NT2/D1 (cell line): ENCODE measurements at regions not wholly inside any gene's neighbourhood (a gene's known extent, or its start where the extent isn't known, plus 50 kb on each side); places are given as distances from the start of the nearest gene placed in this dataset.

ENCODE experiments used
- DNase-seq: peaks from one replicate; pipeline ENCODE4 v3.0.0-alpha.2; 2011; ENCODE audit warnings: low read depth, low spot score
- H3K27me3 ChIP-seq: 2 replicates; pipeline ENCODE4 v1.6.0; 2011; ENCODE audit warnings: mild to moderate bottlenecking; ENCODE audit not compliant: insufficient read length, insufficient read depth
- H3K36me3 ChIP-seq: 2 replicates; pipeline ENCODE4 v1.6.1; 2011; ENCODE audit warnings: mild to moderate bottlenecking, low read length, mixed read lengths; ENCODE audit not compliant: insufficient read depth, insufficient read length
- H3K4me1 ChIP-seq: 2 replicates; pipeline ENCODE4 v1.5.1; 2011; ENCODE audit not compliant: insufficient read depth, insufficient read length
- H3K4me3 ChIP-seq: 2 replicates; pipeline ENCODE4 v1.5.1; 2011; ENCODE audit warnings: low read depth; ENCODE audit not compliant: insufficient read length
- H3K9ac ChIP-seq: 2 replicates; pipeline ENCODE4 v1.6.0; 2011; ENCODE audit warnings: low read depth; ENCODE audit not compliant: insufficient read length
- H3K9me3 ChIP-seq: 2 replicates; pipeline ENCODE4 v1.5.1; 2011; ENCODE audit warnings: mild to moderate bottlenecking, low read length; ENCODE audit not compliant: insufficient read depth
- SUZ12 ChIP-seq: IDR thresholded peaks from 2 replicates; pipeline ENCODE4 v1.6.1; 2011; ENCODE audit not compliant: insufficient read length, insufficient read depth; ENCODE audit errors: extremely low read depth
- YY1 ChIP-seq: IDR thresholded peaks from 2 replicates; pipeline ENCODE4 v1.6.1; 2011; ENCODE audit not compliant: insufficient read length, insufficient read depth
- ZNF274 ChIP-seq: IDR thresholded peaks from 2 replicates; pipeline ENCODE4 v1.6.1; 2011; ENCODE audit warnings: mild to moderate bottlenecking, low read depth, low read length

DNA sequence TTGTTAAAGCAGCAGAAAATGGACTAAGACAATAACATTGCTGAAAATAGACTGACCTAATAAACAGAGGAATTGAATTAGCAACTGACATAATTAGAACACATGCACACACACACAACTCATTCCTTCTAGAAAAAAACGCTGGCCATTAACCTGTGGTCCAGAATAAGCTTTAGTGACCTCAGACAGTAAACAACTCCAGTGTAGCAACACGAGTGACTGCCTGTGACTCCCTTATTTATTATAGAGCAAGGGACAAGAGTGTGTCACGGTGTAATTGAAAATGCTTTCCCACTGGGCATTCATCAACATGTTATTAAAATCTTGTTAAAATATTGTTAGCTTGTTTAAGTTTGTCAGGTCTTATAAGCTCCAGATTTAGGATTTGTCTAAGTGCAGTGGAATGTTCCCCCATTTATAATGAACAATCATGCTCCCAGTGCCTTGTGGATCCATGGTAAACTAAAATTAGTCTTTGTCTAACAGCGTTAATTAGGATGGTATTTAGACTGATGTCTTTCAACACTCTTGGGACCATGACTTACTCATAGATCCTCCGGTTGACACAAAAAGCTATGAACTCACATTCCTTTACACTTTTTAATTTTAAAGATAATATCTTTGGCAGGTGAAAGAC is 111.7 kb upstream of the IRS2 start:
- H3K27me3 ChIP-seq = no peaks in the 10 kb centered on the region
- DNase-seq = no peak
- no peaks in the 10 kb centered on the region for H3K9me3 ChIP-seq
- TF ChIP-seq SUZ12 (no peak), YY1 (no peak), ZNF274 (no peak)
- no peak overlapping the region for H3K9ac ChIP-seq
- no peaks in the 10 kb centered on the region for H3K4me1 ChIP-seq
- H3K36me3 ChIP-seq = no peaks in the 10 kb centered on the region
- no peak overlapping the region for H3K4me3 ChIP-seq

DNA sequence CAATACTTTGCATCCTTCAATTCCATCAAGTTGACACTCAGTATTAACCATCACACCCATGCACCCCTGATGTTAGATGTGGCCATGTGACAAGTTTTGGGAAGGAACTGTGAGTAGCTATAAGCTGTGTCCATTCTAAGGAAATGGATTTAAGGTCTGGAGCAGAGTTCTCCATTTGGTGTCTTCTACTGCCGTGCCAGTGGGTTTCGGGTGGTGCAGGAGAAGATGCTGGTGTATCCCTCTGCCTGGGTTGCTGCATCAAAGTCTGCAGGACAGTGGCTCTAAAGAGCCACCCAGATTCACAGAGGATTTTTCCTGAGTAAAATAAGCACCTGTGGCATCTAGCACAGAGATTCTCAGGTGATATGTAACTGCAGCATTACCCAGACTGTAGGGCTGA is 105.7 kb upstream of the IRS2 start:
- DNase-seq = no peak
- no peak overlapping the region for H3K4me3 ChIP-seq
- H3K9me3 ChIP-seq = no peaks in the 10 kb centered on the region
- no peak overlapping the region for H3K9ac ChIP-seq
- TF ChIP-seq ZNF274 = no peak
- no peak for TF ChIP-seq YY1
- TF ChIP-seq SUZ12 = no peak
- no peaks in the 10 kb centered on the region for H3K27me3 ChIP-seq
- H3K4me1 ChIP-seq = no peaks in the 10 kb centered on the region
- no peaks in the 10 kb centered on the region for H3K36me3 ChIP-seq

DNA sequence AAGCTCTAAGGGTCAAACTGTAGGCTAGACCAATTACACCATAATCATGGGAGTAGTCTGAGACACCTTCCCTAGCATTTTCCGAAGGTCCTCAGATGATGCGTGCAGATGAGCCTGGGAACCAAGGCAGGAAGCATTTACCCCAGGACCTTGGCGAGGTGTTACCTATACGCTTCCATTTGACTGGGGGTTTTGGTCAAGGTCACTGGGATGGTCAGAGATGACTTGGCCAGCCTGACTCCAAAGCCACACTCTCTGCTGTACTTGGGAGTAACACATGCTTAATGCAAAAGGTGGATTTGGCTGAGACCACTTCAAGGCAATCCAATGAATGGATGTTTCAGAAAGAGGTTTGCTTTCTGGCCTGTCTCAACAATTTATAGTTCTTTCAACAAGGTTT is 98.9 kb upstream of the IRS2 start:
- Histone ChIP-seq H3K27me3 (no peaks in the 10 kb centered on the region), H3K36me3 (no peaks in the 10 kb centered on the region), H3K9me3 (no peaks in the 10 kb centered on the region), H3K4me3 (no peak overlapping the region), H3K9ac (no peak overlapping the region), H3K4me1 (no peaks in the 10 kb centered on the region)
- no peak for DNase-seq
- no peak for TF ChIP-seq SUZ12
- TF ChIP-seq YY1 = no peak
- no peak for TF ChIP-seq ZNF274

DNA sequence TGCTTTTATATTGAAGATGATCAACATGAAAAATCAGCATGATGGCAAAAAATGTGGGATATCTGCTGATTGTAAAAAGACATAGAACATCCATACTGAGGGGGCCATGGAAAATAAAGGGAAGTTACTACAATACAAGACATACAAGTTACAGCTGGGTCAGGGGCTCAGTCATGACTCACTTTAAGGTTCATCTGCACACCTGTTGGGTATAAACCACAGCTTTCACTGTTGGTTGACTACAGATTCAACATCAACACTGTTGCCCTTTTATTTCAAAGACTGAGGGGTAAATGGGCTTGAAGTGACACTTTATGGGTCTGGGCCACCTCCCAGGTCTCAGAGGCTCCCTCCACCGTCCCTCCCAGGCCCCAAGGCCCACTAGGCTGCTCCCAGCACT is 98.1 kb upstream of the IRS2 start:
- H3K4me1 ChIP-seq = no peaks in the 10 kb centered on the region
- no peaks in the 10 kb centered on the region for H3K36me3 ChIP-seq
- H3K9me3 ChIP-seq = no peaks in the 10 kb centered on the region
- TF ChIP-seq YY1 = no peak
- no peak for TF ChIP-seq SUZ12
- TF ChIP-seq ZNF274 = no peak
- H3K27me3 ChIP-seq = no peaks in the 10 kb centered on the region
- no peak for DNase-seq
- no peak overlapping the region for H3K9ac ChIP-seq
- H3K4me3 ChIP-seq = no peak overlapping the region

DNA sequence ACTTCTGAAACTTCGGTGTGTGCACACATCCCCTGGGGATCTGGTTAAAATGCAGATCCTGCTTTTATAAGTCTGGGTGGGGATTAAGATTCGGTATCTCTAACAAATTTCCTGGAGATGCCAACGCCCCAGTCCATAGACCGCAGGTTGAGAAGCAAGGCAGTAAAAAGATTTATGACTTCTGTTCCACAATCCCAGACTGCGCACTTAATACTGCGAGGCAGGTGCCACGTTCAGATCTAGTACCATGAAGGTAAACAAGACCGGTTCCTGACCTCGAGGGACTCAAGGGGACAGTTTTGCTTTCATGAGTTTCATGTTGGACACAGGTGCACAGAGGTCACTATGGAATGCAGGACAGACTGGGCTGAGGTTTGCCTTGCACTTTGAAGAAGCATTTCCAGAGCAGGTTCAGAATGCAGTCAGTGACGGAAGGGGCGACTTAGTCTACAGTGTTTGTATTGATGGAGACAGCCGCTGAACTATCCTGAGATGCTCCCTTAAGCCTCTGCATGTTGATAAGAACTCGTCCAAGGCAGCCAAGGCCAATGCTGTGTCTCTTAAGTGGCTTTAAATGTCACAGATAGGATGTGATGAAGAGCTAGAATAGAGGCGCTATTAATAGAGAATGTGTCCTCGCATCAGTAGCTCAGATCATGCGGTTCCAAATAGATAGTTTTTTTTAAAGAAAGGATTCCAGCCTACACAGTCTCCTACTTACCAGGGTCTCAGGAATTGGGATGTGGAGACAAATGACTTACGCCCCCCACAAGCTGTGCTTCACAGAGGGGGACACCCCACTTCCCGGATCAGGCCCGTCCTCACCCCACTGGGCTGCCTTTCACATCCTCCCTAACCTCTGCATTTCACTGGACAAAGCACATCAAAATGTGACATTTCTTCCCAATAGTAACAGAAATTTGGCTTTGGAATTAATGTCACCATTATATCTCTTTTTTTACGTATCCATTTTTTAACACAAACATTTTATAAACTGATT is 97.1 kb upstream of the IRS2 start:
- H3K9ac ChIP-seq = no peak overlapping the region
- H3K4me1 ChIP-seq = no peaks in the 10 kb centered on the region
- DNase-seq = no peak
- no peaks in the 10 kb centered on the region for H3K36me3 ChIP-seq
- no peak overlapping the region for H3K4me3 ChIP-seq
- no peaks in the 10 kb centered on the region for H3K9me3 ChIP-seq
- H3K27me3 ChIP-seq = no peaks in the 10 kb centered on the region
- TF ChIP-seq ZNF274 (no peak), SUZ12 (no peak), YY1 (no peak)

DNA sequence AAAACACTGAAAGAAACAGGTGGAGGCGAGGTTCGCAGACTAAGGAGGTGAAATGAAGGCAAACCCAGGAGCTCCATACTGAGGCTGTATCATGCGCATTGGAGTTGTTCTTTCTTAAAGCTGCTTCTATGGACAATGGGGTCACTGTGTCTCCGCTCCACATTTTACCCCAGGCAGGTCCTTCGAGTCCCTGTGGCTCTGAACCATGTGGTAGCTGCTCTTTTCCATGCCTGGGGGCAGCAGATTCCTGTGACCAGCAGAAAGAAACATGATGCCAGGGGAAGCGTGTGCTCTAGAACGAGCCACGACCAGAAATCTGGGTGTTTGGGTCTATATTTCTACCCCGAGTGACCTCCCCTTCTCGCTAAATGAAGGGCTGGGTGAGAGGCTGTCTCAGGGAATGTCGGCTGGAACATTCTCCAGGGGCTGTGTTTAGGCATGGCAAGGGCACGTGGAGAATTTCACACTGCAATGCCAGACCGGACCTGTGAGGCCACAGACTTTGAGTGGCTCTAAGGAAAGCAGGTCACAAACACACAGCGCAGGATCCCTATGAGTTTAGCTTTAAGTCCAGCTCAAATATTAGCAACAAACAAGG is 95.7 kb upstream of the IRS2 start:
- no peaks in the 10 kb centered on the region for H3K36me3 ChIP-seq
- H3K27me3 ChIP-seq = no peaks in the 10 kb centered on the region
- DNase-seq = no peak
- H3K4me3 ChIP-seq = no peak overlapping the region
- TF ChIP-seq SUZ12 (no peak), YY1 (no peak), ZNF274 (no peak)
- H3K9me3 ChIP-seq = no peaks in the 10 kb centered on the region
- no peak overlapping the region for H3K9ac ChIP-seq
- H3K4me1 ChIP-seq = no peaks in the 10 kb centered on the region

DNA sequence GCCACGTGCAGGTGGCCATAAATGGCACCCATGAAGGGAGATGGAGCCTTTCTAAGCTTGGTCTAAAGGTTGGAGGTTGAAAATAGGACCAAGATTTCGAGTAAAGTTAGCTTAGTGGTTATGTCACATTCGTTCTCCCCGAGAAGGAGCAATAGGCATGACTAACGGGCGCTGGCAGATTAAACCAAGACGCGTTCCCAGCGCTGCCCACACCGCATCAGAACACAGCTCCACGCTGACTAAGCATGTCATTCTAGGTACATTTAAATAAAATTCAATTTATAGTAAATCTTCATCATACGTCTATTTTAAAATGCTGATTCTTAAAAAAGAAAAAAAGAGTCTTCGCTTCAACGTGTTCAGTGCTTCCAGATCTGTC is 95.0 kb upstream of the IRS2 start:
- Histone ChIP-seq H3K9ac (no peak overlapping the region), H3K4me1 (no peaks in the 10 kb centered on the region), H3K27me3 (no peaks in the 10 kb centered on the region), H3K4me3 (no peak overlapping the region), H3K9me3 (no peaks in the 10 kb centered on the region), H3K36me3 (no peaks in the 10 kb centered on the region)
- TF ChIP-seq SUZ12 (no peak), YY1 (no peak), ZNF274 (no peak)
- DNase-seq = no peak
